ENCODE measurements at regions not wholly inside any gene's neighbourhood (a gene's known extent, or its start where the extent isn't known, plus 50 kb on each side); places are given as distances from the start of the nearest gene placed in this dataset.

- DNase-seq (ENCODE audit: low read depth in 2 of 2) = no peak
Observed at GRCh38 chr5:68431186-68431585, 215.6 kb downstream of the PIK3R1 start.

GRCh38 chr5:68431601-68432337, 216.2 kb downstream of the PIK3R1 start:
- no peak for DNase-seq (ENCODE audit: low read depth in 2 of 2)

- DNase-seq (ENCODE audit: low read depth in 2 of 2) = no peak
Observed at GRCh38 chr5:68432682-68433081, 217.1 kb downstream of the PIK3R1 start.

GRCh38 chr5:68433526-68433922, 218.0 kb downstream of the PIK3R1 start:
- no peak for DNase-seq (ENCODE audit: low read depth in 2 of 2)

GRCh38 chr5:68433923-68434879, 218.6 kb downstream of the PIK3R1 start:
- peak; percentile 86 to 96 for DNase-seq (ENCODE audit: low read depth in 2 of 2)

GRCh38 chr5:68435611-68436010, 220.1 kb downstream of the PIK3R1 start:
- no peak for DNase-seq (ENCODE audit: low read depth in 2 of 2)

GRCh38 chr5:68436686-68437520, 221.3 kb downstream of the PIK3R1 start:
- DNase-seq (ENCODE audit: low read depth in 2 of 2) = no peak

GRCh38 chr5:68438876-68439275, 223.3 kb downstream of the PIK3R1 start:
- no peak for DNase-seq (ENCODE audit: low read depth in 2 of 2)

- DNase-seq (ENCODE audit: low read depth in 2 of 2) = no peak
Observed at GRCh38 chr5:68440245-68440644, 224.7 kb downstream of the PIK3R1 start.

- DNase-seq (ENCODE audit: low read depth in 2 of 2) = no peak
Observed at GRCh38 chr5:68440651-68441050, 225.1 kb downstream of the PIK3R1 start.

- no peak for DNase-seq (ENCODE audit: low read depth in 2 of 2)
Observed at GRCh38 chr5:68441309-68442073, 225.9 kb downstream of the PIK3R1 start.

GRCh38 chr5:68443091-68443490, 227.5 kb downstream of the PIK3R1 start:
- DNase-seq (ENCODE audit: low read depth in 2 of 2) = no peak

- no peak for DNase-seq (ENCODE audit: low read depth in 2 of 2)
Observed at GRCh38 chr5:68444048-68444447, 228.5 kb downstream of the PIK3R1 start.

- no peak for DNase-seq (ENCODE audit: low read depth in 2 of 2)
Observed at GRCh38 chr5:68444833-68445232, 229.3 kb downstream of the PIK3R1 start.

GRCh38 chr5:68445257-68446069, 229.9 kb downstream of the PIK3R1 start:
- DNase-seq (ENCODE audit: low read depth in 2 of 2) = no peak

- DNase-seq (ENCODE audit: low read depth in 2 of 2) = no peak
Observed at GRCh38 chr5:68446070-68446357, 230.5 kb downstream of the PIK3R1 start.

- DNase-seq (ENCODE audit: low read depth in 2 of 2) = no peak
Observed at GRCh38 chr5:68446487-68446894, 230.9 kb downstream of the PIK3R1 start.

- no peak for DNase-seq (ENCODE audit: low read depth in 2 of 2)
Observed at GRCh38 chr5:68447136-68447929, 231.8 kb downstream of the PIK3R1 start.

GRCh38 chr5:68449380-68449779, 233.8 kb downstream of the PIK3R1 start:
- DNase-seq (ENCODE audit: low read depth in 2 of 2) = no peak

Measured in activated CD8-positive, alpha-beta memory T cell treated with anti-CD3 and anti-CD28 coated beads for 4 hours (primary cell).